ENCODE measurements at regions not wholly inside any gene's neighbourhood (a gene's known extent, or its start where the extent isn't known, plus 50 kb on each side); places are given as distances from the start of the nearest gene placed in this dataset.

GRCh38 chr11:105233285-105233684 lies 93.7 kb upstream of the CARD18 start:
- DNase-seq (ENCODE audit: low spot score) = no peak

GRCh38 chr11:105232021-105232420 lies 92.5 kb upstream of the CARD18 start:
- no peak for DNase-seq (ENCODE audit: low spot score)

- peak; percentile 4 for DNase-seq (ENCODE audit: low spot score)
Measured at GRCh38 chr11:105230586-105230985, 91.0 kb upstream of the CARD18 start.

GRCh38 chr11:105229761-105230160 lies 90.2 kb upstream of the CARD18 start:
- DNase-seq (ENCODE audit: low spot score) = no peak

- no peak for DNase-seq (ENCODE audit: low spot score)
Measured at GRCh38 chr11:105229257-105229656, 89.7 kb upstream of the CARD18 start.

- DNase-seq (ENCODE audit: low spot score) = no peak
Measured at GRCh38 chr11:105227363-105227762, 87.8 kb upstream of the CARD18 start.

- DNase-seq (ENCODE audit: low spot score) = no peak
Measured at GRCh38 chr11:105226766-105227165, 87.2 kb upstream of the CARD18 start.

- DNase-seq (ENCODE audit: low spot score) = no peak
Measured at GRCh38 chr11:105226091-105226490, 86.5 kb upstream of the CARD18 start.

- no peak for DNase-seq (ENCODE audit: low spot score)
Measured at GRCh38 chr11:105224482-105225253, 85.1 kb upstream of the CARD18 start.

- DNase-seq (ENCODE audit: low spot score) = no peak
Measured at GRCh38 chr11:105220121-105220520, 80.6 kb upstream of the CARD18 start.

GRCh38 chr11:105219670-105220069 lies 80.1 kb upstream of the CARD18 start:
- no peak for DNase-seq (ENCODE audit: low spot score)

- DNase-seq (ENCODE audit: low spot score) = no peak
Measured at GRCh38 chr11:105219269-105219668, 79.7 kb upstream of the CARD18 start.

- no peak for DNase-seq (ENCODE audit: low spot score)
Measured at GRCh38 chr11:105215528-105215927, 76.0 kb upstream of the CARD18 start.

GRCh38 chr11:105211806-105212554 lies 72.4 kb upstream of the CARD18 start:
- DNase-seq (ENCODE audit: low spot score) = no peak

GRCh38 chr11:105208019-105208418 lies 68.5 kb upstream of the CARD18 start:
- no peak for DNase-seq (ENCODE audit: low spot score)

GRCh38 chr11:105206633-105207032 lies 67.1 kb upstream of the CARD18 start:
- no peak for DNase-seq (ENCODE audit: low spot score)

- DNase-seq (ENCODE audit: low spot score) = no peak
Measured at GRCh38 chr11:105204636-105205035, 65.1 kb upstream of the CARD18 start.

- no peak for DNase-seq (ENCODE audit: low spot score)
Measured at GRCh38 chr11:105203569-105204240, 64.1 kb upstream of the CARD18 start.

GRCh38 chr11:105202844-105203548 lies 63.4 kb upstream of the CARD18 start:
- DNase-seq (ENCODE audit: low spot score) = peak; percentile 13

GRCh38 chr11:105202422-105202821 lies 62.9 kb upstream of the CARD18 start:
- DNase-seq (ENCODE audit: low spot score) = no peak

- DNase-seq (ENCODE audit: low spot score) = no peak
Measured at GRCh38 chr11:105201166-105201565, 61.6 kb upstream of the CARD18 start.

GRCh38 chr11:105197071-105197815 lies 57.7 kb upstream of the CARD18 start:
- DNase-seq (ENCODE audit: low spot score) = no peak

Measured in COLO829 (cell line).